K562 (cell line): ENCODE measurements at regions not wholly inside any gene's neighbourhood (a gene's known extent, or its start where the extent isn't known, plus 50 kb on each side); places are given as distances from the start of the nearest gene placed in this dataset.

Experiments used
- BDP1 ChIP-seq: IDR thresholded peaks from 3 replicates; pipeline ENCODE4 v1.6.1; 2011; ENCODE audit not compliant: insufficient read length, insufficient read depth
- CBX5 ChIP-seq: IDR thresholded peaks from 2 replicates; pipeline ENCODE4 v1.6.1; 2014; ENCODE audit warnings: low read depth, borderline replicate concordance
- NCOR1 ChIP-seq: fragments of 450-650 bp; IDR thresholded peaks from 2 replicates; pipeline ENCODE4 v1.6.1; 2016; ENCODE audit warnings: mild to moderate bottlenecking, moderate library complexity
- POLR2A ChIP-seq: fragments of 450-650 bp; conservative IDR thresholded peaks from 2 replicates; pipeline ENCODE4 v1.6.1; 2016
- SAFB ChIP-seq: fragments of 200-400 bp; formaldehyde crosslinking; IDR thresholded peaks from 2 replicates; pipeline ENCODE4 v1.6.1; 2017; ENCODE audit warnings: low read depth, low read length, borderline replicate concordance
- SMAD3 ChIP-seq: fragments of 450-650 bp; formaldehyde crosslinking; conservative IDR thresholded peaks from 2 replicates; pipeline ENCODE4 v1.4.0; 2020; ENCODE audit warnings: mild to moderate bottlenecking
- SREBF1 ChIP-seq: fragments of 150-350 bp; IDR thresholded peaks from 2 replicates; pipeline ENCODE4 v1.6.1; 2014; ENCODE audit warnings: antibody characterized with exemption, low read depth, low read length, borderline replicate concordance
- ZNF785 ChIP-seq: fragments of 250-450 bp; sonication (Bioruptor Pico); IDR thresholded peaks from 2 replicates; pipeline ENCODE4 v1.4.0; 2020; ENCODE audit warnings: mild to moderate bottlenecking
- TF ChIP-seq, protein P1 (sequence below): fragments of 450-650 bp; IDR thresholded peaks from 2 replicates; pipeline ENCODE4 v1.6.1; 2016; ENCODE audit warnings: mild to moderate bottlenecking, moderate library complexity
- TF ChIP-seq, protein P2 (sequence below), 3 experiments: IDR thresholded peaks in 2 of 3; conservative IDR thresholded peaks in 1 of 3; 2 replicates each; pipeline ENCODE4 v1.5.1; 2011 to 2012; ENCODE audit warnings: low read length in 3 of 3, mild to moderate bottlenecking in 3 of 3, control low read depth in 2 of 3, improper control_type of control experiment in 1 of 3, inconsistent platforms in 1 of 3, low read depth in 1 of 3, mixed read lengths in 1 of 3, moderate library complexity in 1 of 3; ENCODE audit not compliant: insufficient read depth in 2 of 3
- TF ChIP-seq, protein P3 (sequence below): fragments of 150-350 bp; IDR thresholded peaks from 2 replicates; pipeline ENCODE4 v1.6.1; 2014; ENCODE audit warnings: low read depth, mild to moderate bottlenecking, low read length, borderline replicate concordance

DNA sequence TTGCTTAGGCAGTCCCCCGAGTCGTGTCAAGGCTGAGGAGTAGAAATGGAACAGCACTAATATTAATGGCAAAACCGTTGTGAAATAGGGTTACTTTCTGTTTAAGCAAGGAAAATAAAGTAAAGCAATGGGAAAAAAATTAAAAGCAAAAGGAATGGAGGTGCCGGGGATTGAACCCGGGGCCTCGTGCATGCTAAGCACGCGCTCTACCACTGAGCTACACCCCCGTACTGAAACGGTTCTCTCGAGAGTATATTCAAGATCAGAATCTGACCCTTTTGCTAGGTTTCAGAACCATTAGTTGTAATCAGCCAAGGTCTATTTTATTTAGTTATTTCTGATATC, 85.5 kb downstream of the TRIM27 start (continued):
- TF ChIP-seq, protein P1, sequence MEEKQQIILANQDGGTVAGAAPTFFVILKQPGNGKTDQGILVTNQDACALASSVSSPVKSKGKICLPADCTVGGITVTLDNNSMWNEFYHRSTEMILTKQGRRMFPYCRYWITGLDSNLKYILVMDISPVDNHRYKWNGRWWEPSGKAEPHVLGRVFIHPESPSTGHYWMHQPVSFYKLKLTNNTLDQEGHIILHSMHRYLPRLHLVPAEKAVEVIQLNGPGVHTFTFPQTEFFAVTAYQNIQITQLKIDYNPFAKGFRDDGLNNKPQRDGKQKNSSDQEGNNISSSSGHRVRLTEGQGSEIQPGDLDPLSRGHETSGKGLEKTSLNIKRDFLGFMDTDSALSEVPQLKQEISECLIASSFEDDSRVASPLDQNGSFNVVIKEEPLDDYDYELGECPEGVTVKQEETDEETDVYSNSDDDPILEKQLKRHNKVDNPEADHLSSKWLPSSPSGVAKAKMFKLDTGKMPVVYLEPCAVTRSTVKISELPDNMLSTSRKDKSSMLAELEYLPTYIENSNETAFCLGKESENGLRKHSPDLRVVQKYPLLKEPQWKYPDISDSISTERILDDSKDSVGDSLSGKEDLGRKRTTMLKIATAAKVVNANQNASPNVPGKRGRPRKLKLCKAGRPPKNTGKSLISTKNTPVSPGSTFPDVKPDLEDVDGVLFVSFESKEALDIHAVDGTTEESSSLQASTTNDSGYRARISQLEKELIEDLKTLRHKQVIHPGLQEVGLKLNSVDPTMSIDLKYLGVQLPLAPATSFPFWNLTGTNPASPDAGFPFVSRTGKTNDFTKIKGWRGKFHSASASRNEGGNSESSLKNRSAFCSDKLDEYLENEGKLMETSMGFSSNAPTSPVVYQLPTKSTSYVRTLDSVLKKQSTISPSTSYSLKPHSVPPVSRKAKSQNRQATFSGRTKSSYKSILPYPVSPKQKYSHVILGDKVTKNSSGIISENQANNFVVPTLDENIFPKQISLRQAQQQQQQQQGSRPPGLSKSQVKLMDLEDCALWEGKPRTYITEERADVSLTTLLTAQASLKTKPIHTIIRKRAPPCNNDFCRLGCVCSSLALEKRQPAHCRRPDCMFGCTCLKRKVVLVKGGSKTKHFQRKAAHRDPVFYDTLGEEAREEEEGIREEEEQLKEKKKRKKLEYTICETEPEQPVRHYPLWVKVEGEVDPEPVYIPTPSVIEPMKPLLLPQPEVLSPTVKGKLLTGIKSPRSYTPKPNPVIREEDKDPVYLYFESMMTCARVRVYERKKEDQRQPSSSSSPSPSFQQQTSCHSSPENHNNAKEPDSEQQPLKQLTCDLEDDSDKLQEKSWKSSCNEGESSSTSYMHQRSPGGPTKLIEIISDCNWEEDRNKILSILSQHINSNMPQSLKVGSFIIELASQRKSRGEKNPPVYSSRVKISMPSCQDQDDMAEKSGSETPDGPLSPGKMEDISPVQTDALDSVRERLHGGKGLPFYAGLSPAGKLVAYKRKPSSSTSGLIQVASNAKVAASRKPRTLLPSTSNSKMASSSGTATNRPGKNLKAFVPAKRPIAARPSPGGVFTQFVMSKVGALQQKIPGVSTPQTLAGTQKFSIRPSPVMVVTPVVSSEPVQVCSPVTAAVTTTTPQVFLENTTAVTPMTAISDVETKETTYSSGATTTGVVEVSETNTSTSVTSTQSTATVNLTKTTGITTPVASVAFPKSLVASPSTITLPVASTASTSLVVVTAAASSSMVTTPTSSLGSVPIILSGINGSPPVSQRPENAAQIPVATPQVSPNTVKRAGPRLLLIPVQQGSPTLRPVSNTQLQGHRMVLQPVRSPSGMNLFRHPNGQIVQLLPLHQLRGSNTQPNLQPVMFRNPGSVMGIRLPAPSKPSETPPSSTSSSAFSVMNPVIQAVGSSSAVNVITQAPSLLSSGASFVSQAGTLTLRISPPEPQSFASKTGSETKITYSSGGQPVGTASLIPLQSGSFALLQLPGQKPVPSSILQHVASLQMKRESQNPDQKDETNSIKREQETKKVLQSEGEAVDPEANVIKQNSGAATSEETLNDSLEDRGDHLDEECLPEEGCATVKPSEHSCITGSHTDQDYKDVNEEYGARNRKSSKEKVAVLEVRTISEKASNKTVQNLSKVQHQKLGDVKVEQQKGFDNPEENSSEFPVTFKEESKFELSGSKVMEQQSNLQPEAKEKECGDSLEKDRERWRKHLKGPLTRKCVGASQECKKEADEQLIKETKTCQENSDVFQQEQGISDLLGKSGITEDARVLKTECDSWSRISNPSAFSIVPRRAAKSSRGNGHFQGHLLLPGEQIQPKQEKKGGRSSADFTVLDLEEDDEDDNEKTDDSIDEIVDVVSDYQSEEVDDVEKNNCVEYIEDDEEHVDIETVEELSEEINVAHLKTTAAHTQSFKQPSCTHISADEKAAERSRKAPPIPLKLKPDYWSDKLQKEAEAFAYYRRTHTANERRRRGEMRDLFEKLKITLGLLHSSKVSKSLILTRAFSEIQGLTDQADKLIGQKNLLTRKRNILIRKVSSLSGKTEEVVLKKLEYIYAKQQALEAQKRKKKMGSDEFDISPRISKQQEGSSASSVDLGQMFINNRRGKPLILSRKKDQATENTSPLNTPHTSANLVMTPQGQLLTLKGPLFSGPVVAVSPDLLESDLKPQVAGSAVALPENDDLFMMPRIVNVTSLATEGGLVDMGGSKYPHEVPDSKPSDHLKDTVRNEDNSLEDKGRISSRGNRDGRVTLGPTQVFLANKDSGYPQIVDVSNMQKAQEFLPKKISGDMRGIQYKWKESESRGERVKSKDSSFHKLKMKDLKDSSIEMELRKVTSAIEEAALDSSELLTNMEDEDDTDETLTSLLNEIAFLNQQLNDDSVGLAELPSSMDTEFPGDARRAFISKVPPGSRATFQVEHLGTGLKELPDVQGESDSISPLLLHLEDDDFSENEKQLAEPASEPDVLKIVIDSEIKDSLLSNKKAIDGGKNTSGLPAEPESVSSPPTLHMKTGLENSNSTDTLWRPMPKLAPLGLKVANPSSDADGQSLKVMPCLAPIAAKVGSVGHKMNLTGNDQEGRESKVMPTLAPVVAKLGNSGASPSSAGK = peak; percentile 88
- TF ChIP-seq SAFB (no peak), SREBF1 (no peak), SMAD3 (CRISPR knock-in tag) (0 out of 2 replicates have a peak, but pooled peaks have one; percentile 39), BDP1 (peak; percentile 96), ZNF785 (CRISPR knock-in tag) (no peak), NCOR1 (no peak; the same call in none of the 2 replicates), POLR2A (no peak), CBX5 (no peak)
- TF ChIP-seq, protein P2, sequence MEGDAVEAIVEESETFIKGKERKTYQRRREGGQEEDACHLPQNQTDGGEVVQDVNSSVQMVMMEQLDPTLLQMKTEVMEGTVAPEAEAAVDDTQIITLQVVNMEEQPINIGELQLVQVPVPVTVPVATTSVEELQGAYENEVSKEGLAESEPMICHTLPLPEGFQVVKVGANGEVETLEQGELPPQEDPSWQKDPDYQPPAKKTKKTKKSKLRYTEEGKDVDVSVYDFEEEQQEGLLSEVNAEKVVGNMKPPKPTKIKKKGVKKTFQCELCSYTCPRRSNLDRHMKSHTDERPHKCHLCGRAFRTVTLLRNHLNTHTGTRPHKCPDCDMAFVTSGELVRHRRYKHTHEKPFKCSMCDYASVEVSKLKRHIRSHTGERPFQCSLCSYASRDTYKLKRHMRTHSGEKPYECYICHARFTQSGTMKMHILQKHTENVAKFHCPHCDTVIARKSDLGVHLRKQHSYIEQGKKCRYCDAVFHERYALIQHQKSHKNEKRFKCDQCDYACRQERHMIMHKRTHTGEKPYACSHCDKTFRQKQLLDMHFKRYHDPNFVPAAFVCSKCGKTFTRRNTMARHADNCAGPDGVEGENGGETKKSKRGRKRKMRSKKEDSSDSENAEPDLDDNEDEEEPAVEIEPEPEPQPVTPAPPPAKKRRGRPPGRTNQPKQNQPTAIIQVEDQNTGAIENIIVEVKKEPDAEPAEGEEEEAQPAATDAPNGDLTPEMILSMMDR (IDR thresholded peaks at IDR 0.05 in 2 of 3, conservative IDR thresholded peaks at IDR 0.05 in 1 of 3; ENCODE audit: insufficient read depth in 2 of 3, low read depth in 1 of 3, low read length in 3 of 3) = no peak
- TF ChIP-seq, protein P3, sequence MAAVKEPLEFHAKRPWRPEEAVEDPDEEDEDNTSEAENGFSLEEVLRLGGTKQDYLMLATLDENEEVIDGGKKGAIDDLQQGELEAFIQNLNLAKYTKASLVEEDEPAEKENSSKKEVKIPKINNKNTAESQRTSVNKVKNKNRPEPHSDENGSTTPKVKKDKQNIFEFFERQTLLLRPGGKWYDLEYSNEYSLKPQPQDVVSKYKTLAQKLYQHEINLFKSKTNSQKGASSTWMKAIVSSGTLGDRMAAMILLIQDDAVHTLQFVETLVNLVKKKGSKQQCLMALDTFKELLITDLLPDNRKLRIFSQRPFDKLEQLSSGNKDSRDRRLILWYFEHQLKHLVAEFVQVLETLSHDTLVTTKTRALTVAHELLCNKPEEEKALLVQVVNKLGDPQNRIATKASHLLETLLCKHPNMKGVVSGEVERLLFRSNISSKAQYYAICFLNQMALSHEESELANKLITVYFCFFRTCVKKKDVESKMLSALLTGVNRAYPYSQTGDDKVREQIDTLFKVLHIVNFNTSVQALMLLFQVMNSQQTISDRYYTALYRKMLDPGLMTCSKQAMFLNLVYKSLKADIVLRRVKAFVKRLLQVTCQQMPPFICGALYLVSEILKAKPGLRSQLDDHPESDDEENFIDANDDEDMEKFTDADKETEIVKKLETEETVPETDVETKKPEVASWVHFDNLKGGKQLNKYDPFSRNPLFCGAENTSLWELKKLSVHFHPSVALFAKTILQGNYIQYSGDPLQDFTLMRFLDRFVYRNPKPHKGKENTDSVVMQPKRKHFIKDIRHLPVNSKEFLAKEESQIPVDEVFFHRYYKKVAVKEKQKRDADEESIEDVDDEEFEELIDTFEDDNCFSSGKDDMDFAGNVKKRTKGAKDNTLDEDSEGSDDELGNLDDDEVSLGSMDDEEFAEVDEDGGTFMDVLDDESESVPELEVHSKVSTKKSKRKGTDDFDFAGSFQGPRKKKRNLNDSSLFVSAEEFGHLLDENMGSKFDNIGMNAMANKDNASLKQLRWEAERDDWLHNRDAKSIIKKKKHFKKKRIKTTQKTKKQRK = 0 out of 2 replicates have a peak, but pooled peaks have one; percentile 6
